ENCODE measurements at regions not wholly inside any gene's neighbourhood (a gene's known extent, or its start where the extent isn't known, plus 50 kb on each side); places are given as distances from the start of the nearest gene placed in this dataset.

DNA sequence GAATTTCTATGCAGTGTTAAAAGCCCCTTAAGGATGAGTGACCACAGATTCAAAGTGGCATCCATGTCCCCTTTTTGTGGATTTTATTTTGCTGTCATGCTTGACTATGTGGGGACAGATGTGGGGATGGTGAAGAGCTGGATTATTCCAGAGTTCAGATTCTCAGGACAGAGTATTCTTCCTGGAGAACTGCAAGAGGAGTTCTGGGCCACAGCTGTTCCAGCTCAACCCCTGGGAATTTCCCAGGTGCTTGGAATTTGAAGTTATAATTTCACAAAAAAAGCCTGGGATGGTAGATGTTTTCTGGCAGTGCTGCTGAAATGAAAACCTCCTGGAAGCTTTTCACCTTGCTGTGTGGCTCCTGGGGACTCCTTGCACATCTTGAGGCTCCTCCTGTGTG lies 671.8 kb upstream of the MARCKS start:
- Histone ChIP-seq H3K4me3 (ENCODE audit: low read depth, low read length) (no peak overlapping the region), H3K9me3 (no peaks in the 10 kb centered on the region), H3K27me3 (no peaks in the 10 kb centered on the region), H3K4me1 (no peaks in the 10 kb centered on the region), H3K36me3 (no peaks in the 10 kb centered on the region)
- TF ChIP-seq, protein P1, sequence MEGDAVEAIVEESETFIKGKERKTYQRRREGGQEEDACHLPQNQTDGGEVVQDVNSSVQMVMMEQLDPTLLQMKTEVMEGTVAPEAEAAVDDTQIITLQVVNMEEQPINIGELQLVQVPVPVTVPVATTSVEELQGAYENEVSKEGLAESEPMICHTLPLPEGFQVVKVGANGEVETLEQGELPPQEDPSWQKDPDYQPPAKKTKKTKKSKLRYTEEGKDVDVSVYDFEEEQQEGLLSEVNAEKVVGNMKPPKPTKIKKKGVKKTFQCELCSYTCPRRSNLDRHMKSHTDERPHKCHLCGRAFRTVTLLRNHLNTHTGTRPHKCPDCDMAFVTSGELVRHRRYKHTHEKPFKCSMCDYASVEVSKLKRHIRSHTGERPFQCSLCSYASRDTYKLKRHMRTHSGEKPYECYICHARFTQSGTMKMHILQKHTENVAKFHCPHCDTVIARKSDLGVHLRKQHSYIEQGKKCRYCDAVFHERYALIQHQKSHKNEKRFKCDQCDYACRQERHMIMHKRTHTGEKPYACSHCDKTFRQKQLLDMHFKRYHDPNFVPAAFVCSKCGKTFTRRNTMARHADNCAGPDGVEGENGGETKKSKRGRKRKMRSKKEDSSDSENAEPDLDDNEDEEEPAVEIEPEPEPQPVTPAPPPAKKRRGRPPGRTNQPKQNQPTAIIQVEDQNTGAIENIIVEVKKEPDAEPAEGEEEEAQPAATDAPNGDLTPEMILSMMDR (IDR thresholded peaks at IDR 0.05; ENCODE audit: low read depth, low read length): no peak
- no peak for DNase-seq

GRCh38 chr6:113187661-113188060 lies 669.5 kb upstream of the MARCKS start:
- Histone ChIP-seq H3K27me3 (no peaks in the 10 kb centered on the region), H3K4me1 (no peaks in the 10 kb centered on the region), H3K9me3 (no peaks in the 10 kb centered on the region), H3K4me3 (ENCODE audit: low read depth, low read length) (no peak overlapping the region), H3K36me3 (no peaks in the 10 kb centered on the region)
- DNase-seq: no peak
- TF ChIP-seq, protein P1 (IDR thresholded peaks at IDR 0.05; ENCODE audit: low read depth, low read length): no peak

GRCh38 chr6:113188962-113189361 lies 668.2 kb upstream of the MARCKS start:
- Histone ChIP-seq H3K4me3 (ENCODE audit: low read depth, low read length) (no peak overlapping the region), H3K27me3 (no peaks in the 10 kb centered on the region), H3K36me3 (no peaks in the 10 kb centered on the region), H3K4me1 (no peaks in the 10 kb centered on the region), H3K9me3 (no peaks in the 10 kb centered on the region)
- TF ChIP-seq, protein P1 (IDR thresholded peaks at IDR 0.05; ENCODE audit: low read depth, low read length): no peak
- DNase-seq: no peak

DNA sequence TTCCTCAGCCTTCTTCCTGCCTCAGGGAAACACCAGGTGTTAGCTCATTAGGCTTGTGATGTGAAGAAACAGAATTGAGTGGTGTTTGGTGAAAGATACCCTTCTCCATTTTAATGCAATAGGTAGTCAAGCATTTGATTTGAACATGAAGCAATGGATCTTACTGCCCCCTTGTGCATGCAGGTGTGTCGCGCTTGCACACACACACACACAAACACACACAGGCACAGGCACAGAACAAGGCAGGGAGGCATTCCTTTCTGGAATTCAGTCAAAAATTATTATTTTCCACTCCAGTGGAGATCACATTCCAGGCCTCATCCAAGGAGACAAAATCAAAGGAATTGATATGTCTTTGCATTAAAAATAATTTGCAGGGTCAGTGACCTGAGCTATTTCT lies 667.0 kb upstream of the MARCKS start:
- no peaks in the 10 kb centered on the region for H3K4me1 ChIP-seq
- TF ChIP-seq, protein P1 (IDR thresholded peaks at IDR 0.05; ENCODE audit: low read depth, low read length): peak; percentile 53

DNA sequence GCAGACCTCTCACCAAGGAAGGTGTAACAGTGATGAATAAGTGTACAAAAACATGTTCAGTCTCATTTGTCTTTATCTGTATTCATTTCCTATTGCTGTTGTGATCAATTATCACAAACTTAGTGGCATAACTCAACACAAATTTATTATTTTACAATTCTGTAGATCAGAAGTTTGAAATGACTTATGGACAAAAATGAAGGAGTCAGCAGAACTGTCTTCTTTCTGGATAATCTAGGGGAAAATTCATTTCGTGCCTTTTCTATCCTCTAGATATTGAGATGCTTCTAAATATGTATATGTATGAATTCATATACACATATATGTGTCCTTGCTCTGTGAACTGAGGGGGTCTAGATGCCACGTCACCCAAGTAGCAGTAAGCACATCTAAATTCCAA lies 663.1 kb upstream of the MARCKS start:
- TF ChIP-seq, protein P1 (IDR thresholded peaks at IDR 0.05; ENCODE audit: low read depth, low read length): no peak
- no peaks in the 10 kb centered on the region for H3K9me3 ChIP-seq
- H3K27me3 ChIP-seq: no peaks in the 10 kb centered on the region
- H3K4me1 ChIP-seq: no peaks in the 10 kb centered on the region
- H3K4me3 ChIP-seq (ENCODE audit: low read depth, low read length): no peak overlapping the region
- no peak for DNase-seq
- H3K36me3 ChIP-seq: no peaks in the 10 kb centered on the region

More for the DNA sequence above, 667.0 kb upstream of the MARCKS start:
- peak; percentile 12 for DNase-seq
- no peaks in the 10 kb centered on the region for H3K36me3 ChIP-seq
- no peak overlapping the region for H3K4me3 ChIP-seq (ENCODE audit: low read depth, low read length)
- H3K9me3 ChIP-seq: no peaks in the 10 kb centered on the region
- H3K27me3 ChIP-seq: no peaks in the 10 kb centered on the region

- no peaks in the 10 kb centered on the region for H3K27me3 ChIP-seq
- no peaks in the 10 kb centered on the region for H3K4me1 ChIP-seq
- H3K4me3 ChIP-seq (ENCODE audit: low read depth, low read length): no peak overlapping the region
- no peaks in the 10 kb centered on the region for H3K36me3 ChIP-seq
- no peaks in the 10 kb centered on the region for H3K9me3 ChIP-seq
- TF ChIP-seq, protein P1 (IDR thresholded peaks at IDR 0.05; ENCODE audit: low read depth, low read length): no peak
- DNase-seq: no peak
Measured at GRCh38 chr6:113202852-113203714, 654.1 kb upstream of the MARCKS start.
